Hepatocyte (in vitro differentiated cells): ENCODE measurements at regions not wholly inside any gene's neighbourhood (a gene's known extent, or its start where the extent isn't known, plus 50 kb on each side); places are given as distances from the start of the nearest gene placed in this dataset.

Experiments used
- EZH2 ChIP-seq: fragments of 200-600 bp; sonication (generic); IDR thresholded peaks from 2 replicates; pipeline ENCODE4 v1.6.1; 2016; ENCODE audit warnings: antibody characterized with exemption, mild to moderate bottlenecking, borderline replicate concordance
- EZH2phosphoT487 ChIP-seq: fragments of 200-600 bp; sonication (generic); IDR thresholded peaks from one replicate; pipeline ENCODE4 v1.6.1; 2018; ENCODE audit warnings: antibody characterized with exemption, mild to moderate bottlenecking, low read depth, moderate library complexity; ENCODE audit not compliant: unreplicated experiment, severe bottlenecking
- TF ChIP-seq, protein P1 (sequence below): fragments of 200-600 bp; sonication (generic); IDR thresholded peaks from 2 replicates; pipeline ENCODE4 v1.5.1; 2016; ENCODE audit warnings: antibody characterized with exemption, mild to moderate bottlenecking; ENCODE audit not compliant: poor library complexity

DNA sequence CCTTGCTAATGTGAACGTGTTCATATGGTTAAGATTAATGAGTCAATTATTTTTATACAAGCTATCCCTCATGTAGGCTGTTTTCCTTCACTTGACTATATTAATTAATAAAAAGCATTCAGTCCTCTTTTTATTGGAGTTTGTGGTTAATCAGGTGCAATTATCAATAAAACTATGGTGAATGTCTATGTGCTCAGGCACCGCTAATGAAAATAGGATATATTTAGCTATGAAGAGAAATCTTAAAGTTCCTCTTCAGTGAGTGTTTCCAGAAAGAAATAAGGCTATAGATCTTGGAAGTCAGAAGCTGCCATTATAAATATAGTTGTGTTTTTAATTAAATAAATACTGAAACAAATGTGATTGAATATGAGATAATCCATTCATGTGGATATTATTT lies 422.1 kb downstream of the DMAC1 start:
- TF ChIP-seq, protein P1, sequence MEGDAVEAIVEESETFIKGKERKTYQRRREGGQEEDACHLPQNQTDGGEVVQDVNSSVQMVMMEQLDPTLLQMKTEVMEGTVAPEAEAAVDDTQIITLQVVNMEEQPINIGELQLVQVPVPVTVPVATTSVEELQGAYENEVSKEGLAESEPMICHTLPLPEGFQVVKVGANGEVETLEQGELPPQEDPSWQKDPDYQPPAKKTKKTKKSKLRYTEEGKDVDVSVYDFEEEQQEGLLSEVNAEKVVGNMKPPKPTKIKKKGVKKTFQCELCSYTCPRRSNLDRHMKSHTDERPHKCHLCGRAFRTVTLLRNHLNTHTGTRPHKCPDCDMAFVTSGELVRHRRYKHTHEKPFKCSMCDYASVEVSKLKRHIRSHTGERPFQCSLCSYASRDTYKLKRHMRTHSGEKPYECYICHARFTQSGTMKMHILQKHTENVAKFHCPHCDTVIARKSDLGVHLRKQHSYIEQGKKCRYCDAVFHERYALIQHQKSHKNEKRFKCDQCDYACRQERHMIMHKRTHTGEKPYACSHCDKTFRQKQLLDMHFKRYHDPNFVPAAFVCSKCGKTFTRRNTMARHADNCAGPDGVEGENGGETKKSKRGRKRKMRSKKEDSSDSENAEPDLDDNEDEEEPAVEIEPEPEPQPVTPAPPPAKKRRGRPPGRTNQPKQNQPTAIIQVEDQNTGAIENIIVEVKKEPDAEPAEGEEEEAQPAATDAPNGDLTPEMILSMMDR, result no peak
- TF ChIP-seq EZH2phosphoT487 (no peak), EZH2 (no peak)
